Smooth muscle cell (in vitro differentiated cells): ENCODE measurements at regions not wholly inside any gene's neighbourhood (a gene's known extent, or its start where the extent isn't known, plus 50 kb on each side); places are given as distances from the start of the nearest gene placed in this dataset.

Experiments
- DNase-seq: peaks from one replicate; lab custom pipeline; 2025; ENCODE audit not compliant: unreplicated experiment; lab: John Stamatoyannopoulos, UW
- H2AFZ ChIP-seq: fragments of 200-600 bp; sonication (generic); 2 replicates; pipeline ENCODE4 v1.6.0; 2016; ENCODE audit warnings: antibody characterized with exemption, low read depth, mild to moderate bottlenecking
- H3F3A ChIP-seq: fragments of 200-600 bp; sonication (generic); 2 replicates; pipeline ENCODE4 v1.6.0; 2017; ENCODE audit warnings: antibody characterized with exemption, low read depth
- H3K27ac ChIP-seq: fragments of 200-600 bp; sonication (generic); 2 replicates; pipeline ENCODE4 v1.5.1; 2016; ENCODE audit warnings: low read depth, mild to moderate bottlenecking
- H3K27me3 ChIP-seq: fragments of 200-600 bp; sonication (generic); 2 replicates; pipeline ENCODE4 v1.6.1; 2016; ENCODE audit warnings: low read depth, mild to moderate bottlenecking
- H3K36me3 ChIP-seq: fragments of 200-600 bp; sonication (generic); 2 replicates; pipeline ENCODE4 v1.5.1; 2016; ENCODE audit warnings: low read depth
- H3K4me1 ChIP-seq: fragments of 200-600 bp; sonication (generic); 2 replicates; pipeline ENCODE4 v1.5.1; 2016; ENCODE audit warnings: low read depth
- H3K4me2 ChIP-seq: fragments of 200-600 bp; sonication (generic); 2 replicates; pipeline ENCODE4 v1.6.0; 2016; ENCODE audit warnings: mild to moderate bottlenecking
- H3K4me3 ChIP-seq: fragments of 200-600 bp; sonication (generic); 2 replicates; pipeline ENCODE4 v1.5.1; 2016; ENCODE audit warnings: mild to moderate bottlenecking
- H3K79me2 ChIP-seq: fragments of 200-600 bp; sonication (generic); 2 replicates; pipeline ENCODE4 v1.6.0; 2016; ENCODE audit warnings: low read depth, mild to moderate bottlenecking
- H3K9ac ChIP-seq: fragments of 200-600 bp; sonication (generic); 2 replicates; pipeline ENCODE4 v1.6.0; 2016; ENCODE audit warnings: low read depth
- H3K9me3 ChIP-seq: fragments of 200-600 bp; sonication (generic); replicated peaks from 2 replicates; pipeline ENCODE4 v1.5.1; 2016; ENCODE audit warnings: low read depth
- H4K20me1 ChIP-seq: fragments of 200-600 bp; sonication (generic); 2 replicates; pipeline ENCODE4 v1.6.0; 2016; ENCODE audit warnings: low read depth
- WGBS: methylation state at CpG from one replicate; pipeline ENCODE4 v1.1.7; 2016; ENCODE audit warnings: low lambda C conversion rate; 5-methylcytosine and 5-hydroxymethylcytosine counted together
- TF ChIP-seq, protein P1 (sequence below): fragments of 200-600 bp; sonication (generic); IDR thresholded peaks from 2 replicates; pipeline ENCODE4 v1.5.1; 2017; ENCODE audit warnings: borderline replicate concordance, mild to moderate bottlenecking, antibody characterized with exemption; ENCODE audit not compliant: insufficient read depth, poor library complexity, severe bottlenecking

DNA sequence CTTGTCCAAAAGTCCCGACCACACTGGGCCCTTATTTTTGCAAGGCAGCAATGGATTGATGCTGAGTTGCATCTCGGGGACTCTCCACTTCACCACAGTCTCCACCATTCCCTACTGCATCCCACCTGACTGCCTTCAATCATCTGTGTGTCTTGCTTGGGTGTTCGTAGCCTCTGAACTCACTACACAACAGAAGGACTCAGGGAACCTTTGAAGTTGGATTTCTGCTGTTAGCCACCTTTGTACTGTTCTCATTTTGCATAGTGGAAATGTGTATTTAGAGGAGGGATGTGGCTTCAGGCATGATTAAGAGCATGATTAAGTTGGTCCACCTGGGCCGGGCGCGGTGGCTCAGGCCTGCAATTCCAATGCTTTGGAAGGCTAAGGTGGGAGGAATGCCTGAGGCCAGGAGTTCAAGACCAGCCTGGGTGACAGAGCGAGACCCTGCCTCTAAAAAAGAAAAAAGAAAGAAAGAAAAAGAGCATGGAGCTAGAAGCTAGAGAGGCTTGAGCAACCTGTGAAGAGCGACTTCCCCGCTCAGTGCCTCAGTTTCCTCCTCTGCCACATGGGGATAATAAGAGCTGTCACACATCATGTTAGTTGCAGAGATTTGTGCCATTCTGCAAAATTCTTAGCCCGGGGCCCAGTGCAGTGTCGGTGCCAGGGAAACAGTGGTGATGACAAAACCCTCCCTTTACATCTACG, 121.3 kb upstream of the PTPN1 start:
- Histone ChIP-seq H4K20me1 (no peaks in the 10 kb centered on the region), H3K27ac (no peak overlapping the region), H3K27me3 (no peaks in the 10 kb centered on the region), H3K36me3 (no peaks in the 10 kb centered on the region), H2AFZ (no peak overlapping the region), H3K9me3 (no peaks in the 10 kb centered on the region), H3F3A (no peaks in the 10 kb centered on the region), H3K79me2 (no peaks in the 10 kb centered on the region), H3K4me1 (peaks cover 5% of the 10 kb centered on the region), H3K9ac (no peak overlapping the region), H3K4me2 (no peak overlapping the region), H3K4me3 (no peak overlapping the region)
- WGBS: 91% methylated on average over 12 of the region's 12 CpGs
- TF ChIP-seq, protein P1, sequence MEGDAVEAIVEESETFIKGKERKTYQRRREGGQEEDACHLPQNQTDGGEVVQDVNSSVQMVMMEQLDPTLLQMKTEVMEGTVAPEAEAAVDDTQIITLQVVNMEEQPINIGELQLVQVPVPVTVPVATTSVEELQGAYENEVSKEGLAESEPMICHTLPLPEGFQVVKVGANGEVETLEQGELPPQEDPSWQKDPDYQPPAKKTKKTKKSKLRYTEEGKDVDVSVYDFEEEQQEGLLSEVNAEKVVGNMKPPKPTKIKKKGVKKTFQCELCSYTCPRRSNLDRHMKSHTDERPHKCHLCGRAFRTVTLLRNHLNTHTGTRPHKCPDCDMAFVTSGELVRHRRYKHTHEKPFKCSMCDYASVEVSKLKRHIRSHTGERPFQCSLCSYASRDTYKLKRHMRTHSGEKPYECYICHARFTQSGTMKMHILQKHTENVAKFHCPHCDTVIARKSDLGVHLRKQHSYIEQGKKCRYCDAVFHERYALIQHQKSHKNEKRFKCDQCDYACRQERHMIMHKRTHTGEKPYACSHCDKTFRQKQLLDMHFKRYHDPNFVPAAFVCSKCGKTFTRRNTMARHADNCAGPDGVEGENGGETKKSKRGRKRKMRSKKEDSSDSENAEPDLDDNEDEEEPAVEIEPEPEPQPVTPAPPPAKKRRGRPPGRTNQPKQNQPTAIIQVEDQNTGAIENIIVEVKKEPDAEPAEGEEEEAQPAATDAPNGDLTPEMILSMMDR: no peak
- DNase-seq: no peak

DNA sequence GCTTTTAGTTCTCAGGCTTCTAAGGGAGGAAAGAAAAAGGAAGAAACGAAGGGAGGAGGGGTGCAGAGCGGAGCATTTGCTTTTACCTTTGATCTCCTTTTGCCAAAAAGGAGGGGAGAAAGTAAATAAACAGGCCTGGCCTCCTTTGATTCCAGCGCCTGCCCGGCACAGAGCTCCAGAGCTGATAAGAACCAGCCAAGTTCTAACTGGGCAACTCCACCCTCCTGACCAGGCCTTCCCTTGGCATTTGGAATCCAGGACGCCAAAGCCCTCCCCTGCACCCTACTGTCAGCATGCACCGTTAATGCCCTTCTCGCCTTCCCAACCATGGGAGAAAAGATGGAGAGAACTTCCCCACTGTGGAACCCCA, 120.8 kb upstream of the PTPN1 start:
- H3K4me2 ChIP-seq: no peak overlapping the region
- no peaks in the 10 kb centered on the region for H3K36me3 ChIP-seq
- peaks cover 5% of the 10 kb centered on the region for H3K4me1 ChIP-seq
- no peaks in the 10 kb centered on the region for H3F3A ChIP-seq
- WGBS: 56% methylated on average over 7 of the region's 7 CpGs
- no peak overlapping the region for H3K9ac ChIP-seq
- H3K79me2 ChIP-seq: no peaks in the 10 kb centered on the region
- TF ChIP-seq, protein P1: no peak
- H3K27ac ChIP-seq: no peak overlapping the region
- H4K20me1 ChIP-seq: no peaks in the 10 kb centered on the region
- H2AFZ ChIP-seq: no peak overlapping the region
- H3K9me3 ChIP-seq: no peaks in the 10 kb centered on the region
- no peaks in the 10 kb centered on the region for H3K27me3 ChIP-seq
- no peak overlapping the region for H3K4me3 ChIP-seq
- no peak for DNase-seq

DNA sequence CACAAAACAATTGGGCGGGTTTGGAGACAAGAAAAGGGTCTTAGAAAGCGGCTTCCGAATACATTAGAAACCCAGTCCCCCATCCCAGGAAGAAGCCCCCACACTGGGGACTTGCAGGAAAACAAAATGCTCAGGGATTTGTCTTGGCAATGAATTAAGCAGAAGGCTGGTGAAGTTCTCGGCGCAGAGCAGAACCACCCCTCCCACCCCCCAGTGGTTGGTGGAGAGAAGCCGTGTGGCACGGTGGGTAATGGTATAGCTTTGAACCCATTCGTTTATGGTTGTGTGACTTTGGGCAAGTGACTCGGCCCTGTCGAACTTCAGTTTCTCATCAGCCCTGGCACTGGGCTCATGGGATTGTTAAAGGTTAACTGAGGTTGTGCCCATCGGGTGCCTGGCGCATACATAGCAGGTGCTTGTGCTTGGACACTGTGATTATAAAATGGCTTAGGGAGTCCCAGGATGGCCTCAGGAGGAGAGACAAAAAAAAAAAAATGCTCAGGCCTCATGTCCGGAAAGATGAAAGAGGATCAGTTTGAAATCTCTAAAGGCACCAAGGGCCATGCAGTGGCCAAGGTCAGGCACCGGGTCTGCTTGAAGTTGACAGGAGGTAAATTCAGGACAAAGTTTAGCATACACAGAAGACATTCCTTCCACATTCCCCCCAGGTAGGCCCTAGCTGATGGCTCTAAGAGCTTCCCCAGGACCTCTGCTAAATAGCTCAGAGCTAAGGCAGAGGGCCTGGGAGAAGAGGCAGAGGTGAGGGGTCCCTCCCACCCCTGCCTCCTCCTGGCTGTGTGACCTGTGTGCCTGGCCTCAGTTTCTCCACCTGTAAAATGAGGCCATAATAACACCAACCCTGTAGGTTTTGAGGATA, 120.1 kb upstream of the PTPN1 start:
- no peaks in the 10 kb centered on the region for H3F3A ChIP-seq
- H3K79me2 ChIP-seq: no peaks in the 10 kb centered on the region
- no peaks in the 10 kb centered on the region for H3K27me3 ChIP-seq
- no peak overlapping the region for H2AFZ ChIP-seq
- no peaks in the 10 kb centered on the region for H4K20me1 ChIP-seq
- DNase-seq: no peak
- H3K4me3 ChIP-seq: no peak overlapping the region
- H3K9me3 ChIP-seq: no peaks in the 10 kb centered on the region
- H3K4me1 ChIP-seq: peaks cover 5% of the 10 kb centered on the region
- no peak overlapping the region for H3K27ac ChIP-seq
- no peaks in the 10 kb centered on the region for H3K36me3 ChIP-seq
- no peak overlapping the region for H3K9ac ChIP-seq
- no peak overlapping the region for H3K4me2 ChIP-seq
- 87% methylated on average over 14 of the region's 14 CpGs for WGBS
- TF ChIP-seq, protein P1: no peak
